Hepatocyte (in vitro differentiated cells): ENCODE measurements at regions not wholly inside any gene's neighbourhood (a gene's known extent, or its start where the extent isn't known, plus 50 kb on each side); places are given as distances from the start of the nearest gene placed in this dataset.

Source experiments
- CTCF ChIP-seq: fragments of 200-600 bp; sonication (generic); IDR thresholded peaks from 2 replicates; pipeline ENCODE4 v1.5.1; 2016; ENCODE audit warnings: antibody characterized with exemption, mild to moderate bottlenecking; ENCODE audit not compliant: poor library complexity
- EZH2 ChIP-seq: fragments of 200-600 bp; sonication (generic); IDR thresholded peaks from 2 replicates; pipeline ENCODE4 v1.6.1; 2016; ENCODE audit warnings: antibody characterized with exemption, mild to moderate bottlenecking, borderline replicate concordance

GRCh38 chr11:23688411-23688810 lies 808.4 kb upstream of the LUZP2 start:
- TF ChIP-seq CTCF (no peak), EZH2 (no peak)
